Right ventricle myocardium inferior (tissue), 1 donor: ENCODE measurements at regions not wholly inside any gene's neighbourhood (a gene's known extent, or its start where the extent isn't known, plus 50 kb on each side); places are given as distances from the start of the nearest gene placed in this dataset.
"Not testable (repeated sequence)": the region's sequence is repeated elsewhere in the genome, so short reads cannot be mapped to it uniquely, and the experiment has no call there.

Experiments used
- ATAC-seq: fragments of 200-7000 bp; cut with Tn5 transposase; one replicate; pipeline ENCODE4 v1.9.1; 2020; ENCODE audit warnings: mild to moderate bottlenecking, moderate library complexity
- DNase-seq: peaks from one replicate; pipeline ENCODE4 v3.0.0; 2021; ENCODE audit errors: missing footprints
- intact Hi-C: fragments of 100-400 bp; cut with DNase I; formaldehyde crosslinking; loops from one replicate; pipeline ENCODE4 v1.11.0; 2022
- donor health status: DM: no; HTN: yes; CAD: no; lungs with severe emphysema.

GRCh38 chr1:182185842-182186756, 124.6 kb upstream of the ZNF648 start:
- intact Hi-C loops: no loop called here
- ATAC-seq (no peak), DNase-seq (no peak)

- DNase-seq: no peak
- no peak for ATAC-seq
- intact Hi-C loops: no loop called here
These were observed 123.6 kb upstream of the ZNF648 start for GRCh38 chr1:182185136-182185535.

GRCh38 chr1:182183606-182184005, 122.1 kb upstream of the ZNF648 start:
- no peak for DNase-seq
- intact Hi-C loops: no loop called here
- no peak for ATAC-seq

- intact Hi-C loops: no loop called here
- ATAC-seq: no peak
These were observed 120.8 kb upstream of the ZNF648 start for GRCh38 chr1:182182311-182182710.

GRCh38 chr1:182181167-182181572, 119.7 kb upstream of the ZNF648 start:
- intact Hi-C loops: no loop called here
- DNase-seq (no peak), ATAC-seq (no peak)

More at GRCh38 chr1:182182311-182182710, 120.8 kb upstream of the ZNF648 start:
- DNase-seq: no peak

GRCh38 chr1:182175361-182175931, 113.9 kb upstream of the ZNF648 start:
- DNase-seq: no peak
- intact Hi-C loops: no loop called here
- ATAC-seq: no peak

GRCh38 chr1:182174513-182174855, 113.0 kb upstream of the ZNF648 start:
- DNase-seq (no peak), ATAC-seq (no peak)
- intact Hi-C loops: no loop called here

GRCh38 chr1:182173808-182174512, 112.4 kb upstream of the ZNF648 start:
- intact Hi-C loops: no loop called here
- DNase-seq: no peak

GRCh38 chr1:182172699-182173098, 111.2 kb upstream of the ZNF648 start:
- no peak for DNase-seq
- intact Hi-C loops: no loop called here
- no peak for ATAC-seq

More at GRCh38 chr1:182173808-182174512, 112.4 kb upstream of the ZNF648 start:
- ATAC-seq: peak; percentile 83

GRCh38 chr1:182170891-182171461, 109.5 kb upstream of the ZNF648 start:
- DNase-seq (no peak), ATAC-seq (no peak)
- intact Hi-C loops: no loop called here

GRCh38 chr1:182169203-182169602, 107.7 kb upstream of the ZNF648 start:
- ATAC-seq: no peak
- peak; percentile 64 for DNase-seq
- intact Hi-C loops: no loop called here

GRCh38 chr1:182166750-182167149, 105.2 kb upstream of the ZNF648 start:
- DNase-seq: no peak
- no peak for ATAC-seq
- intact Hi-C loops: no loop called here

- ATAC-seq (no peak), DNase-seq (no peak)
- intact Hi-C loops: no loop called here
These were observed 104.8 kb upstream of the ZNF648 start for GRCh38 chr1:182166321-182166720.

GRCh38 chr1:182164273-182164672, 102.8 kb upstream of the ZNF648 start:
- DNase-seq (no peak), ATAC-seq (peak; percentile 82)
- intact Hi-C loops: no loop called here

GRCh38 chr1:182163821-182164223, 102.3 kb upstream of the ZNF648 start:
- peak; percentile 87 for ATAC-seq
- peak; percentile 74 for DNase-seq
- intact Hi-C loops: no loop called here

GRCh38 chr1:182159443-182159842, 97.9 kb upstream of the ZNF648 start:
- DNase-seq (no peak), ATAC-seq (no peak)
- intact Hi-C loops: loop anchor here (5.0 kb wide), 1 partner anchor 133 kb away; no protein-coding TSS in a partner anchor

GRCh38 chr1:182157187-182157586, 95.7 kb upstream of the ZNF648 start:
- no peak for DNase-seq
- no peak for ATAC-seq
- intact Hi-C loops: loop anchor here (5.0 kb wide), 1 partner anchor 135 kb away; no protein-coding TSS in a partner anchor

GRCh38 chr1:182154425-182154824, 92.9 kb upstream of the ZNF648 start:
- DNase-seq, ATAC-seq, intact Hi-C loops: not testable (repeated sequence)

GRCh38 chr1:182149411-182149965, 88.0 kb upstream of the ZNF648 start:
- DNase-seq (no peak), ATAC-seq (peak; percentile 61)
- intact Hi-C loops: no loop called here
